IMR-90 (cell line): ENCODE measurements at regions not wholly inside any gene's neighbourhood (a gene's known extent, or its start where the extent isn't known, plus 50 kb on each side); places are given as distances from the start of the nearest gene placed in this dataset.

ENCODE experiments used
- ATAC-seq: fragments of 200-7000 bp; cut with Tn5 transposase; 2 replicates; pipeline ENCODE4 v1.9.1; 2020; ENCODE audit warnings: low read depth, mild to moderate bottlenecking, moderate library complexity
- BruUV-seq: library from RNA; stranded (reverse); fragments of 400-500 nt; replicated peaks from 2 replicates; lab custom pipeline; 2021; lab: Mats Ljungman, UMichigan
- CTCF ChIA-PET: fragments of 300-600 bp; formaldehyde crosslinking; extraction: SDS; loops from one replicate; lab custom pipeline; 2021; ENCODE audit warnings: antibody characterized with exemption; lab: Yijun Ruan, JAX
- POLR2A ChIA-PET: fragments of 300-600 bp; sonication (Branson Sonifier 250); formaldehyde crosslinking; loops from one replicate; lab custom pipeline; 2022; ENCODE audit warnings: antibody characterized with exemption; ENCODE audit not compliant: unreplicated experiment; lab: Charles Lee
- DNase-seq: peaks from one replicate; pipeline ENCODE4 v3.0.0; 2013
- H2AFZ ChIP-seq: replicated peaks from 2 replicates; pipeline ENCODE3; 2013; ENCODE audit warnings: low read length, mild to moderate bottlenecking; ENCODE audit not compliant: poor library complexity
- H2AK5ac ChIP-seq: 2 replicates; pipeline ENCODE4 v1.6.1; 2013; ENCODE audit warnings: low read depth, low read length, inconsistent platforms
- H2AK9ac ChIP-seq: replicated peaks from 2 replicates; pipeline ENCODE3; 2013; ENCODE audit warnings: mild to moderate bottlenecking, low read depth, low read length, moderate library complexity; ENCODE audit not compliant: poor library complexity
- H2BK120ac ChIP-seq: 2 replicates; pipeline ENCODE4 v1.6.1; 2013; ENCODE audit warnings: low read depth, low read length, inconsistent platforms
- H2BK15ac ChIP-seq: 3 replicates; pipeline ENCODE4 v1.6.1; 2013; ENCODE audit warnings: low read depth, low read length, inconsistent platforms
- H2BK20ac ChIP-seq: 2 replicates; pipeline ENCODE4 v1.6.1; 2013; ENCODE audit warnings: low read depth, mild to moderate bottlenecking, inconsistent platforms, low read length, moderate library complexity
- H2BK5ac ChIP-seq: 2 replicates; pipeline ENCODE4 v1.6.1; 2013; ENCODE audit warnings: mild to moderate bottlenecking, low read depth, low read length, inconsistent platforms; ENCODE audit not compliant: poor library complexity, severe bottlenecking
- H3K14ac ChIP-seq: replicated peaks from 2 replicates; pipeline ENCODE4 v1.6.1; 2013; ENCODE audit warnings: low read depth, low read length, inconsistent platforms
- H3K18ac ChIP-seq: 2 replicates; pipeline ENCODE4 v1.6.1; 2013; ENCODE audit warnings: low read depth, low read length, control low read depth
- H3K23ac ChIP-seq: 2 replicates; pipeline ENCODE4 v1.6.1; 2013; ENCODE audit warnings: low read depth, low read length, inconsistent platforms
- H3K27ac ChIP-seq: 2 replicates; pipeline ENCODE4 v1.5.1; 2013; ENCODE audit warnings: mild to moderate bottlenecking, control low read depth, low read length; ENCODE audit not compliant: insufficient read depth
- H3K27me3 ChIP-seq: 2 replicates; pipeline ENCODE4 v1.6.1; 2013; ENCODE audit warnings: low read length; ENCODE audit not compliant: control insufficient read depth, insufficient read depth
- H3K36me3 ChIP-seq: 2 replicates; pipeline ENCODE4 v1.6.1; 2013; ENCODE audit warnings: low read length, mixed read lengths; ENCODE audit not compliant: control insufficient read depth, insufficient read depth
- H3K4ac ChIP-seq: 2 replicates; pipeline ENCODE4 v1.6.1; 2013; ENCODE audit warnings: low read depth, low read length, inconsistent platforms
- H3K4me1 ChIP-seq: 2 replicates; pipeline ENCODE4 v1.6.1; 2013; ENCODE audit warnings: low read length, mixed read lengths; ENCODE audit not compliant: control insufficient read depth, insufficient read depth
- H3K4me2 ChIP-seq: 2 replicates; pipeline ENCODE4 v1.6.1; 2013; ENCODE audit warnings: low read depth, mild to moderate bottlenecking, control low read depth, low read length, moderate library complexity
- H3K4me3 ChIP-seq: 2 replicates; pipeline ENCODE4 v1.5.1; 2013; ENCODE audit warnings: low read depth, mild to moderate bottlenecking, control low read depth, low read length, moderate library complexity; ENCODE audit not compliant: insufficient read depth
- H3K56ac ChIP-seq: 2 replicates; pipeline ENCODE4 v1.6.1; 2013; ENCODE audit warnings: low read length, inconsistent platforms; ENCODE audit not compliant: insufficient read depth; ENCODE audit errors: extremely low read depth
- H3K79me1 ChIP-seq, 2 experiments: 2 replicates each; pipeline ENCODE4 v1.6.1; 2013; ENCODE audit warnings: low read length in 2 of 2, inconsistent platforms in 1 of 2, low read depth in 1 of 2
- H3K9ac ChIP-seq: 2 replicates; pipeline ENCODE4 v1.6.1; 2013; ENCODE audit warnings: low read depth, low read length, control low read depth
- H3K9me1 ChIP-seq: 2 replicates; pipeline ENCODE4 v1.6.1; 2013; ENCODE audit warnings: low read length, inconsistent platforms; ENCODE audit not compliant: insufficient read depth
- H3K9me3 ChIP-seq: 2 replicates; pipeline ENCODE4 v1.6.1; 2013; ENCODE audit warnings: low read length; ENCODE audit not compliant: control insufficient read depth, insufficient read depth
- H4K20me1 ChIP-seq: 2 replicates; pipeline ENCODE4 v1.6.1; 2013; ENCODE audit warnings: low read length, inconsistent platforms; ENCODE audit not compliant: insufficient read depth
- H4K5ac ChIP-seq: 2 replicates; pipeline ENCODE4 v1.6.1; 2013; ENCODE audit warnings: mild to moderate bottlenecking, low read depth, low read length, control low read depth
- H4K8ac ChIP-seq, 2 experiments: 2 replicates each; pipeline ENCODE4 v1.6.1; 2013; ENCODE audit warnings: low read depth in 2 of 2, low read length in 2 of 2, control low read depth in 1 of 2, inconsistent platforms in 1 of 2
- H4K91ac ChIP-seq: 2 replicates; pipeline ENCODE4 v1.6.1; 2013; ENCODE audit warnings: low read depth, low read length, inconsistent platforms; ENCODE audit not compliant: insufficient read depth
- BHLHE40 ChIP-seq: fragments of 150-350 bp; IDR thresholded peaks from 2 replicates; pipeline ENCODE4 v1.6.1; 2016; ENCODE audit warnings: mild to moderate bottlenecking, low read depth, low read length
- CEBPB ChIP-seq: IDR thresholded peaks from 2 replicates; pipeline ENCODE4 v1.6.1; 2012; ENCODE audit warnings: low read depth, low read length, improper control_type of control experiment
- CHD1 ChIP-seq: IDR thresholded peaks from 2 replicates; pipeline ENCODE4 v1.6.1; 2012; ENCODE audit warnings: low read depth, low read length, improper control_type of control experiment
- CTCF ChIP-seq: conservative IDR thresholded peaks from 2 replicates; pipeline ENCODE4 v1.5.1; 2012; ENCODE audit warnings: mild to moderate bottlenecking, low read depth, low read length, improper control_type of control experiment
- ELK1 ChIP-seq: fragments of 150-350 bp; IDR thresholded peaks from 2 replicates; pipeline ENCODE4 v1.6.1; 2016; ENCODE audit warnings: low read depth, mild to moderate bottlenecking, low read length, moderate library complexity, borderline replicate concordance
- FOS ChIP-seq: fragments of 150-350 bp; IDR thresholded peaks from 2 replicates; pipeline ENCODE4 v1.6.1; 2016; ENCODE audit warnings: low read depth, low read length
- MAFK ChIP-seq: IDR thresholded peaks from 2 replicates; pipeline ENCODE4 v1.6.1; 2012; ENCODE audit warnings: low read depth, low read length, improper control_type of control experiment
- MAZ ChIP-seq: IDR thresholded peaks from 2 replicates; pipeline ENCODE4 v1.6.1; 2012; ENCODE audit warnings: low read depth, mild to moderate bottlenecking, low read length, improper control_type of control experiment, moderate library complexity, borderline replicate concordance
- MXI1 ChIP-seq: IDR thresholded peaks from 2 replicates; pipeline ENCODE4 v1.6.1; 2012; ENCODE audit warnings: low read depth, mild to moderate bottlenecking, low read length, moderate library complexity, borderline replicate concordance
- NFE2L2 ChIP-seq: fragments of 150-350 bp; IDR thresholded peaks from 2 replicates; pipeline ENCODE4 v1.6.1; 2016; ENCODE audit warnings: low read depth, mild to moderate bottlenecking, low read length
- POLR2A ChIP-seq: IDR thresholded peaks from 2 replicates; pipeline ENCODE4 v1.6.1; 2012; ENCODE audit warnings: mild to moderate bottlenecking, low read depth, low read length
- RAD21 ChIP-seq: IDR thresholded peaks from 2 replicates; pipeline ENCODE4 v1.6.1; 2012; ENCODE audit warnings: low read length, improper control_type of control experiment
- RCOR1 ChIP-seq: IDR thresholded peaks from 2 replicates; pipeline ENCODE4 v1.6.1; 2012; ENCODE audit warnings: mild to moderate bottlenecking, low read length, improper control_type of control experiment; ENCODE audit not compliant: insufficient replicate concordance
- RFX5 ChIP-seq: IDR thresholded peaks from 2 replicates; pipeline ENCODE4 v1.8.0; 2012; ENCODE audit warnings: low read depth, mild to moderate bottlenecking, low read length, moderate library complexity
- SMC3 ChIP-seq: fragments of 150-350 bp; IDR thresholded peaks from 2 replicates; pipeline ENCODE4 v1.6.1; 2016; ENCODE audit warnings: low read depth, mild to moderate bottlenecking, antibody characterized with exemption, low read length, moderate library complexity
- USF2 ChIP-seq: fragments of 150-350 bp; IDR thresholded peaks from 2 replicates; pipeline ENCODE4 v1.6.1; 2017; ENCODE audit warnings: mild to moderate bottlenecking, antibody characterized with exemption, low read length, low read depth
- WGBS, 2 experiments: methylation state at CpG; one replicate each; pipeline versions ENCODE4 v1.1.5 to v1.1.7; 2013; ENCODE audit warnings: missing lambda C conversion rate in 2 of 2; ENCODE audit not compliant: insufficient read length in 1 of 2; ENCODE audit errors: extremely low coverage in 2 of 2; 5-methylcytosine and 5-hydroxymethylcytosine counted together
- dilution Hi-C: fragments of 300-500 bp; cut with HindIII; formaldehyde crosslinking; loops from one replicate; pipeline ENCODE4 v1.14.3; 2018; ENCODE audit warnings: low sequenced_read_pairs; ENCODE audit not compliant: unreplicated experiment
- in situ Hi-C: fragments of 300-500 bp; cut with MboI; formaldehyde crosslinking; loops from 3 replicates; pipeline ENCODE4 v1.14.3; 2019; ENCODE audit warnings: low sequenced_read_pairs, inconsistent platforms, mixed read lengths
- intact Hi-C: fragments of 100-400 bp; cut with micrococcal nuclease; formaldehyde crosslinking; loops from 2 replicates; pipeline ENCODE4 v1.10.0; 2022

- TF ChIP-seq CEBPB (no peak), RAD21 (no peak), RCOR1 (no peak), MXI1 (no peak), SMC3 (no peak), POLR2A (no peak), USF2 (no peak), FOS (no peak), CTCF (no peak), NFE2L2 (no peak), RFX5 (no peak), ELK1 (no peak), MAFK (no peak), BHLHE40 (no peak), CHD1 (no peak), MAZ (no peak)
- Histone ChIP-seq H4K20me1 (no peaks in the 10 kb centered on the region; the same call in 1 of the 2 replicates), H3K4me1 (no peaks in the 10 kb centered on the region), H3K9me3 (no peaks in the 10 kb centered on the region), H4K8ac (no peak overlapping the region), H3K4me2 (no peak overlapping the region), H3K27ac (no peak overlapping the region), H2BK15ac (no peak overlapping the region), H2BK5ac (no peak overlapping the region), H3K27me3 (no peaks in the 10 kb centered on the region), H2AK9ac (no peak overlapping the region), H2BK120ac (no peak overlapping the region), H4K5ac (no peak overlapping the region), H3K56ac (no peak overlapping the region), H3K14ac (no peak overlapping the region), H3K79me1 (peaks cover 11 to 15% of the 10 kb centered on the region in 2 experiments; a peak in 3 of 4 replicates), H3K36me3 (0 out of 2 replicates have a peak, but pooled peaks cover 3% of the 10 kb centered on the region), H3K18ac (no peak overlapping the region), H2AFZ (no peak overlapping the region), H2AK5ac (no peak overlapping the region), H4K91ac (no peak overlapping the region), H3K4ac (no peak overlapping the region), H3K9me1 (0 out of 2 replicates have a peak, but pooled peaks cover 2% of the 10 kb centered on the region), H2BK20ac (no peak overlapping the region), H3K23ac (no peak overlapping the region), H3K9ac (no peak overlapping the region), H3K4me3 (no peak overlapping the region)
- BruUV-seq = no TSS peak
- intact Hi-C loops = no loop called here
- dilution Hi-C loops = no loop called here
- DNase-seq = no peak
- no peak for ATAC-seq
- no CpG with 5 or more reads among the region's 1 CpG for WGBS, 2 experiments
- in situ Hi-C loops = loop anchor here (25.0 kb wide), 1 partner anchor 1125 kb away; no protein-coding TSS in a partner anchor
- POLR2A ChIA-PET = no interaction called here
- CTCF ChIA-PET = no interaction called here
These were observed 97.1 kb upstream of the TMEM168 start for GRCh38 chr7:112887337-112887736.
